ENCODE measurements at regions not wholly inside any gene's neighbourhood (a gene's known extent, or its start where the extent isn't known, plus 50 kb on each side); places are given as distances from the start of the nearest gene placed in this dataset.

DNA sequence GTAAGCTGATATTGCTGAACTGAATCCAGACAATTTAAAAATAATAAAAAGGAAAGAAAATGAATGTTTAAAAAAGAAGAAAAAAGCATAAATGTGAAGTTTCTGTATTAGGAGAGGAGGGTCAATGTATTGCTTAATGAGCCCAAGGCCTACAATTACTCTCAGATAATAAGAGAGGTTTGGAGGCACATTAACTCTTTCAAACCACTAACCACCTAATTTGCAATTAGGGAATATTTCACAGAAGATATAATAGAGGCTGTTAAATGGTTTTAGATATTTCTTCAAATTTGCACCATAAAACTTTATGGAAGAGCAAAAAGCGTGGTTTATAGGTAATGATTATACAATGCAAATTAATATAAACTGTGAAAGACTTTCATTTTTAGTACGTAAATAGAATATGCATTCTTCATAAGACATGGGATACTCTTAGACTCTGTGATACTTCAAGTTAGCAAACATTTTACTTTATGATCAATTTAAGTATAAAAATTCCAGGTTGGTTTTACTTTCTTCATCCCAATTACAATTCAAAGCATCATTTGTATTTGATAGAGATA, 364.2 kb upstream of the GALNTL6 start:
- TF ChIP-seq, protein P1, sequence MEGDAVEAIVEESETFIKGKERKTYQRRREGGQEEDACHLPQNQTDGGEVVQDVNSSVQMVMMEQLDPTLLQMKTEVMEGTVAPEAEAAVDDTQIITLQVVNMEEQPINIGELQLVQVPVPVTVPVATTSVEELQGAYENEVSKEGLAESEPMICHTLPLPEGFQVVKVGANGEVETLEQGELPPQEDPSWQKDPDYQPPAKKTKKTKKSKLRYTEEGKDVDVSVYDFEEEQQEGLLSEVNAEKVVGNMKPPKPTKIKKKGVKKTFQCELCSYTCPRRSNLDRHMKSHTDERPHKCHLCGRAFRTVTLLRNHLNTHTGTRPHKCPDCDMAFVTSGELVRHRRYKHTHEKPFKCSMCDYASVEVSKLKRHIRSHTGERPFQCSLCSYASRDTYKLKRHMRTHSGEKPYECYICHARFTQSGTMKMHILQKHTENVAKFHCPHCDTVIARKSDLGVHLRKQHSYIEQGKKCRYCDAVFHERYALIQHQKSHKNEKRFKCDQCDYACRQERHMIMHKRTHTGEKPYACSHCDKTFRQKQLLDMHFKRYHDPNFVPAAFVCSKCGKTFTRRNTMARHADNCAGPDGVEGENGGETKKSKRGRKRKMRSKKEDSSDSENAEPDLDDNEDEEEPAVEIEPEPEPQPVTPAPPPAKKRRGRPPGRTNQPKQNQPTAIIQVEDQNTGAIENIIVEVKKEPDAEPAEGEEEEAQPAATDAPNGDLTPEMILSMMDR (IDR thresholded peaks at IDR 0.05), result no peak
- no peak for TF ChIP-seq POLR2A (IDR thresholded peaks at IDR 0.05)

Data from right lobe of liver (tissue), 4 donors.